ENCODE measurements at regions not wholly inside any gene's neighbourhood (a gene's known extent, or its start where the extent isn't known, plus 50 kb on each side); places are given as distances from the start of the nearest gene placed in this dataset.

GRCh38 chr13:48797127-48797526 lies 143.4 kb downstream of the CYSLTR2 start:
- no peak for TF ChIP-seq SNAPC5 (CRISPR knock-in tag; IDR thresholded peaks at IDR 0.05; ENCODE audit: borderline replicate concordance)
- TF ChIP-seq FOXM1 (CRISPR knock-in tag; IDR thresholded peaks at IDR 0.05), result no peak
- no peak for TF ChIP-seq JUND (CRISPR knock-in tag; IDR thresholded peaks at IDR 0.05)
- TF ChIP-seq ZNF207 (IDR thresholded peaks at IDR 0.05; ENCODE audit: borderline replicate concordance), result no peak
- no peak for TF ChIP-seq EP300 (IDR thresholded peaks at IDR 0.05; ENCODE audit: low read depth in 2 of 2, low read length in 2 of 2)
- TF ChIP-seq EP300 (CRISPR knock-in tag; IDR thresholded peaks at IDR 0.05; ENCODE audit: borderline replicate concordance), result no peak
- no peak for TF ChIP-seq ZNF570 (CRISPR knock-in tag; IDR thresholded peaks at IDR 0.05; ENCODE audit: borderline replicate concordance)

Data from HepG2 (cell line).